GM10248 (cell line): ENCODE measurements at regions not wholly inside any gene's neighbourhood (a gene's known extent, or its start where the extent isn't known, plus 50 kb on each side); places are given as distances from the start of the nearest gene placed in this dataset.

Experiments
- CTCF ChIA-PET: fragments of 300-600 bp; sonication (Branson Sonifier 250); formaldehyde crosslinking; extraction: SDS; loops from one replicate; lab custom pipeline; 2021; ENCODE audit warnings: antibody characterized with exemption; lab: Yijun Ruan, JAX
- POLR2A ChIA-PET: fragments of 350-650 bp; sonication (Branson Sonifier 250); formaldehyde crosslinking; extraction: SDS; loops from one replicate; lab custom pipeline; 2020; ENCODE audit warnings: antibody characterized with exemption; lab: Yijun Ruan, JAX
- DNase-seq: peaks from one replicate; pipeline ENCODE4 v3.0.0; 2012; ENCODE audit errors: extremely low spot score
- CTCF ChIP-seq: IDR thresholded peaks from 2 replicates; pipeline ENCODE4 v1.5.1; 2012; ENCODE audit warnings: mild to moderate bottlenecking, low read depth; ENCODE audit errors: extremely low read depth, missing control alignments, control extremely low read depth

GRCh38 chr2:138207074-138207930 is 243.0 kb downstream of the HNMT start:
- DNase-seq, result no peak
- TF ChIP-seq CTCF, result no peak
- POLR2A ChIA-PET, result no interaction called here
- CTCF ChIA-PET, result no interaction called here

- TF ChIP-seq CTCF, result no peak
- ChIA-PET POLR2A (no interaction called here), CTCF (interaction anchor here (1.0 to 1.6 kb wide), 2 partner anchors 9 to 16 kb away, joined by 4 read pairs; no protein-coding TSS in a partner anchor)
- DNase-seq, result no peak
Observed at GRCh38 chr2:138209009-138209408, 244.7 kb downstream of the HNMT start.

DNA sequence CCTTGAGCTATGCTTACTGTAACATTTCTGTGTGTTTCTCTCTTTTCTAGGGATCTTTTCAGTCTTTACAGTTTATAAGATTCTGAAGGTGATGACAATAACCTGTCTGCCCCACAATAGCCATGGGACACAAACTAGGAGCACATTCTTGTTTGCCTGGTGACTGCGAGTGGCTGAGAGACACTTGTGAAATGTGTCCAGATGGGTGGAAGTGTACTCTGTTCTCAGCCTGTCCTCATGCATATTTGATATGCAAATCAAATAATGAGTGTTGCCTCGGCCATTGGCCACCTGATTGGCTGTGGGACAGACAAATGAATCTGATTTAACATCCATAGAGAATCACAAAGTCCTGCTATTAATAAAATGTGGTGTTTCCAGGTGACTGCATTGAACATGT is 246.2 kb downstream of the HNMT start:
- POLR2A ChIA-PET, result no interaction called here
- no peak for TF ChIP-seq CTCF
- DNase-seq, result no peak
- CTCF ChIA-PET, result interaction anchor here (1.6 kb wide), 1 partner anchor 17 kb away, joined by 4 read pairs; no protein-coding TSS in a partner anchor

DNA sequence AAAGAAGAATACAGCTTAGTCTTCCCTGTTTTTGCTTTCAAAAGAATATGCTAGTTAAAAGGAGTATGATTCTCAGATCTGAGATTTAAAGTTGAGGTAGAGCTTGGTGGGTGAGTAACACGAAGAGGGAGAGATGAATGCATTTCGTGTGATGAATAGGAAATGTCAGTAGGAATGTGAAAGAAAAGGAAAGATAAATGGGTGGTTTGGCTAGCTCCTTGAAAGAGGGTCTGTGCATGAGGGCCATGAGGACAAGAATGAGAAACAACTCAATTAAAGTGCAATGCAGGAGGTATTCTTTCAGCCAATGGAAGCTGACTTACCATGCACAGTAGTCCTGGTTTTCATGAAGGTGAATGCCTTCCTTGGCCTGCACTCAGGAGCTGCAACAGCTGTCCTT is 248.2 kb downstream of the HNMT start:
- TF ChIP-seq CTCF, result no peak

DNA sequence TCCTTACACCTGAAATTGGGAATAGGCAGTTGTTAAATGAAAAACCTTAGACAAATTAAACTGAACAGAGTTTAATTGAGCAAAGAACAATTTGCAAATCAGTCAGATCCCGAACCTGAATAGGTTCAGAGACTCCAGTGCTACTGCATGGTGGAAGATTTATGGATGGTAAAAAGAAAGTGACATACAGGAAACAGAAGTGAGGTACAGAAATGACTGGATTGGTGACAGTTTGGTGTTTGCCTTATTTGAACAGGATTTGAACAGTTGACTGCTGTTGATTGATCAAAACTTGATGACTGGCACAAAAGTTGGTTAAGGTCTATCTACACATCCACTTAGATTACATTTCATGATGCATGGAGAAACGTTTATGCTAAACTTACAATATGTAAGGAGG is 248.8 kb downstream of the HNMT start:
- no peak for TF ChIP-seq CTCF
- ChIA-PET CTCF (interaction anchor here (1.0 kb wide), 1 partner anchor 123 kb away, joined by 3 read pairs; no protein-coding TSS in a partner anchor), POLR2A (interaction anchor here (0.6 kb wide), 1 partner anchor 303 kb away, joined by 3 read pairs; no protein-coding TSS in a partner anchor)
- DNase-seq, result no peak

More for the DNA sequence above, 248.2 kb downstream of the HNMT start:
- CTCF ChIA-PET, result interaction anchor here (0.8 kb wide), 1 partner anchor 8 kb away, joined by 3 read pairs; no protein-coding TSS in a partner anchor
- DNase-seq, result no peak
- POLR2A ChIA-PET, result no interaction called here

GRCh38 chr2:138213624-138214023 is 249.4 kb downstream of the HNMT start:
- TF ChIP-seq CTCF, result no peak
- ChIA-PET POLR2A (interaction anchor here (0.6 kb wide), 1 partner anchor 303 kb away, joined by 3 read pairs; no protein-coding TSS in a partner anchor), CTCF (interaction anchor here (1.0 kb wide), 1 partner anchor 123 kb away, joined by 3 read pairs; no protein-coding TSS in a partner anchor)
- no peak for DNase-seq
